G401 (cell line): ENCODE measurements at regions not wholly inside any gene's neighbourhood (a gene's known extent, or its start where the extent isn't known, plus 50 kb on each side); places are given as distances from the start of the nearest gene placed in this dataset.

Source experiments
- DNase-seq: peaks from one replicate; pipeline ENCODE4 v3.0.0-alpha.2; 2015; ENCODE audit warnings: low spot score
- in situ Hi-C: cut with HindIII; loops from 2 replicates; pipeline ENCODE4 v1.10.0; 2016; ENCODE audit warnings: low sequenced_read_pairs, mixed read lengths

DNA sequence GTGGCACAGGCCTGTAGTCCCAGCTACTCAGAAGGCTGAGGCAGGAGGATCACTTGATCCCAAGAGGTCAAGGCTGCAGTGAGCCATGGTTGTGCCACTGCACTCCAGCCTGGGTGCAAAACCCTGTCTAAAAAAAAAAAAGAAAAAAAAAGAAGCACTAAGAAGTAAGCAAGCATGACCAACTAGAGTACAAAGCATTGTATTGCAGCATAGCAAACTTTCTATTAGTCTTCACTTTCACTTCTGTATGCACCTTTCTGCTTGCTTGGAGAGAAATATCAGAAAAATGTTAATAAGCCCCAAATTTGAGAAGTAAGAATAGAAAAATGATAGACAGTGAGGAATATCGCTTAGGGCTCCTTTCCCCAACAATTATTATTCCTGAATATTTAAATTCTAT, 497.7 kb upstream of the WWC1 start:
- in situ Hi-C loops = no loop called here
- DNase-seq = no peak

DNA sequence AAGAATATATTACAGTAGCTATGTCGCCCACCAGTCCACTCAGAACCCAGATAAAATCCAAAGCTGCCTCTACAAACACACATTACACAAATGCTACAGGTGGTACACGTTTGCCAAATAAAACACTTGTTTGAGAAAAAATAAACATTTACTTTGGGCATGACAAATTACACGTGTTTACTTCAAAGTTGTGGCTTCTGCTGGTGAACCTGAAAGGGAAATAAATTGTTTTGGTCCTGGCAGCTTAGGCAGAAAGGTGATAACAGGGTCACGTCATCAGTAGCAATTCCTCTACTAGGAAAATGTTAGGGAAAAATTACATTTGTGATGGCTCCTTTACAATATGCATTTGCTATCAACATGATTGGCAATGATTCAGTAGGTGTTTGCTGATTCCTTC, 497.3 kb upstream of the WWC1 start:
- DNase-seq = no peak
- in situ Hi-C loops = no loop called here

DNA sequence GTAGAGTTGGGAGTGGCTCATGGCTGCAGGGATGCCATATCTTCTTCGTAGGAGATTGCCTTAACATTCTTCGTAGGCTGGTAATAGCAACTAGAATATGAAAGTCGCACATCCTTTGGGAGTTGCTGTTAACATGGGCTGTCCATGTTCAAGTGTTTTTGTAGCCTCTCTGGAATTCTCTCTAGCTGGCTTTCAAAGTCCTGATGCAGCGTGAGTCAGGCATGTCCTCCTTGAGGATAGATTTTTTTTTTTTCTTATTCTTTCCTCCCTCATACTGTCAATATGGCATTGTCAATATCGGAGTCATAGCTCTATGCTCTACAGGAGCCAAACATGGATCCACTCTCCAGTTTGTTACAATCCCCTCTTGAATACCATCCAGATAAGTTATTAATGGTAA, 494.8 kb upstream of the WWC1 start:
- in situ Hi-C loops = no loop called here
- no peak for DNase-seq

DNA sequence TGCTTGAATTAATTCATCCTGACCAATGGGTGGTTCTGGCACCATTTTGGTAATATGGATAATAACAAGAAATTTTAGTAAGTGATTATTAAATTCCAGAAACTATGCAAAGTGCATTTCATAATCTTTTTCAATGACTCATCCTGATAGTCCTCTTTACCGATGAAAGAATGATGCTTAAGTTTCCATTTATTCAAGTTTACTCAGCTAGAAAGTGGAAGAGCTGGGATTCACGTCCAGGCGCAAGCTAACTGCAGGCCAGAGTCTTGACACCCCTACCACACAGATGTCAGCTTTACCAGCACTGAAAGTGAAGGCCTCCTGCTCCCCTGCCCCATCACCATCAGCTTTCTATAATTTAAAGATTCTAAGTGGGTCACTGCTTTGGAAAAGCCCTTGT, 493.5 kb upstream of the WWC1 start:
- no peak for DNase-seq
- in situ Hi-C loops = no loop called here

DNA sequence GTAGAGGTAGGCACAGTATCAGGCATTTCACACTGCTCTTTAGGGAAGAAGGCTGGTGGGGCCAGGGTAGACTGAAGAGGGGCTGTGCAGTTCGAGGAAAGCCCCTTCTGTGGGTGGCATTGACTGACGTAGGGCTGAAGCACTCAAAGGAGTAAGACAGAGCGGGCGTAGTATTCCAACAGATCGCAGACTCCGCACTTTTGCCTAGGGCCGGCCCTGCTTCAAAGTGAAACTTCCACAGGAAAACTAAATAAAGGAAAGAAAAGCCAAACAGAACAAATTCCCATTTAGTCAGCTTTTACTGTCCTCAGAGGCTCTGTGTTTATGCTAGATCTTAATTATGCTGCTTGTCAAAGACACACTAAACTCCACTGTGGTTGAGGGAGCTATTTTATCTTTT, 493.0 kb upstream of the WWC1 start:
- no peak for DNase-seq
- in situ Hi-C loops = no loop called here

DNA sequence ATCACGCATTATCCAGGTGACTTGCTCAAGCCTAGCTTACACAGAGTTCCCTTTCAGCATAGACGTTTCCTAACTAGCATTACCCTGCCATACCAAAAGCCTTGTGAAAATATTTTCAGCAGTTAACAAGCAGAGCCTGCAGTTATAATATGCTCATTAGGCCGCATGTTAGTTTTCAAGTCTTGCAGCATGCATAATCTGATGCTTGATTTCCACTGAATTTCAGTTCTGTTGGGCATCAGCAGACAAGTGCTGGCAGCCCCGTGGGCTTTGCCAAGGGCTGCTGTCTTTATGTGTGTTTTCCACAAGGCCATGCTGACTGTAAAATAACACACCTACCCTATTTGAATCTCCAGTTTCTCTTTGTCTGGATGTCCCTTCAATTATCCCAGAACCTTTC, 491.0 kb upstream of the WWC1 start:
- DNase-seq = no peak
- in situ Hi-C loops = no loop called here

DNA sequence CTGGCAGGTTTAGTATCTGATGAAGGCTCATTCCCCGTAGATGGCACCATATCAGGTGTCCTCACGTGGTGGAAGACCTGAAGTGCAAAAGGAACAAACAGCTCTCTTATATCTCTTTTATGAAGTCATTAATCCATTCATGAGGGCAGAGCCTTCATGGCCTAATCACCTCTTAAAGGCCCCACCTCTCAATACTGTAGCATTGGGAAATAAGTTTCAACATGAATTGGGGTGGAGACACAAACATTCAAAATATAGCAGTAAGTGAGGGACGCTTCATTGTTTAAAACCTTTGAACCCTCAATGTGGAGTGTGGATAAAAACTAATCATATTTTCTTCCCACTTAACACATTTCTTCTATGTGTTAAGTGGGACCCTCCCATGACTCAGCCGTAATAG, 489.4 kb upstream of the WWC1 start:
- no peak for DNase-seq
- in situ Hi-C loops = no loop called here

DNA sequence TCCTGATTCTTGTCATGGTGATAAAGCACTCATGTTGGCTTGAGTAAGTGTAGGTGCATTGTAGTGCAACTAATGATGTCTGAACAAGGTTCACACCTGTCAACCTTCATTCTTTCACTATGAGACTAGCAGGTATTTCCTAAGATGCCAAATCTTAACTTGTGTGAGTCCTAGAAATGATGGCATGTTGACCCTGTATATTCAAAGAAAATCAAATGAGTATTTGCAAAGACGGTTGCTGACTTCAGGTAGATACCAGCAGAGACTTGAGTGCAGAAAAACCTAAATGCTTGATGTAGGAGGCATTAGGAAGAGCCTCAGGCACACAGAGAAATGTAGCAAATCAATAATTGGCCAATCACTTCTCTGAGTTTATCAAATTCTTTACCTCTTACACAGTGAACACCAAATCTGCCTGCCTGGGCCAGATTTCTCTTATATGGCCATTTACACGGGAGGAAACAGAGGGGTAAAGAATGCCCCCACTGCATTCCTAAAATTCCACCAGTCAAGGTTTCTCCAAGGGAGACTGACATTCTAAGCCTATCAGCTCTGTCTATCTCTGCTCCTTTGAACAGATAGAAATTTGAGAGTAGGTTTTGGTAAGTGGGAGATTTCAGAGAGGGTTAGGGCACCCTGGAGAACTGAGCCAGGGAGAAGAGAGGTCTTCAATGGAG, 488.6 kb upstream of the WWC1 start:
- in situ Hi-C loops = no loop called here
- no peak for DNase-seq

DNA sequence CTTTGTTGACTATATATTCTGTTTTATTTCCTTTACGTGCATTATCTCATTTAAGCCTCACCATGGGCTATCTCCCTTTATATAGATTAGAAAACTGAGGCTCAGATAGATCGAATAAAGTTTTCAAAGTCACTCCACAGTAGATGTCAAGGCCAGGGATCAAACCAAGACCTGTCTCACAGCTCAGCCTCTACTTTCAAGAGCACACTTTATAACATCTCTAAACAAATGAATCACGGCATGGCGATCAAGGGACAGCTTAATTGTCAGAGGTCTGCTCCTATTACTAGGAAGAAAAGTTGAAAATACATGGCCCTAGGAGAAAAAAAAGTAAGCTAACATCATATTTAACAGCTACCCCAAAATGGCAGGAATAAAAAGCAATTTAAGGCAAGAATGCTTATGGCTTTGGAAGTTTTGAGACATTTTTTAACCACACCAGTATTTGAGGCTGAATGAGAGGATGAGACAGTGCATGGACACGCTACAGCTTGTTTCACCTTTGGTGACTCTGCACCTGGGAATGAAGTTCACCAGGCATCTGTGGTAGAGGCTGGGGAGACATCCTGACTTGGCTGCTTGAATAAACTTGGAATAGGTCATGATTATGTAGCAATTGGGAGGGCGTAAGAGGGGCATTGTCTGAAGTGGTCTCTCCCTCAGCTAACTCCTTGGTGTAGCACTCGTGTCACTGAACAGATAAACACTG, 486.8 kb upstream of the WWC1 start:
- DNase-seq = no peak
- in situ Hi-C loops = no loop called here

DNA sequence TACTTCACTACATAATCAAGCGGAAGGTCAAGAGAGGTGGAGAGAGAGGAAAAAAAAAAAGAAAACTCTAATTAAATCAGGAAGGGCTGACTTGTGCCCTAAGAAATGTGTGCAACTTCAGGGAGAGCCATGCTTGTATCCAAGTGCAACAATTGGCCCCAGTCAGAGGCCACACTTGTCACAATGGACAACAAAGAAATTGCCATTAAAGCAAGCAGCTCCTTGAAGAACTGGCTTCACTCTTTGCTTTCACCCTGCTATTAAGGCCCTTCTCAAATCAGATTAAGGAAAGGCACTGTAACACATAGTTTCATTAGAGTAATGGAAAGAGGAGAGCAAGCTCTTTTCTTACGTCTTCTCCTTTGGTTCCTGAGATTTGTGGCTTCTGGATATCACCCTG, 480.9 kb upstream of the WWC1 start:
- in situ Hi-C loops = no loop called here

DNA sequence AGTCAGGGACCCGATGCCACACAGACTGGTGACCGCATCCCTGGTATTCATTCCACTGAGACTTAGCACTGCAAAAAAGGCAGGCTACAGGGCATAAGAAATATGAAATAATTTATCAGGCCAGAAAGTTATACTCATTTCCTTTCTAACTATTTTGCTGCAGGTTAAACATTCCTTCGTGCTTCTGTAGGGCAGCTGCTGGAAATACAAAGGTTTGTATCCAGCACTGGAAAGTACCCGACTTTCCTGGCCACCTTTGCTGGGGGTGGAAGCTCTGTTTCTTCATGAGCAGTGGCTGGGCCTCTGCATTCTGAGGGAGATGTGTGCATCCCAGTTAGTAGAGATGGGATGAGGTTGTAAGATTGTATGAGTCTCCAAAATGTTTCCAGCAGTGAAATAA, 478.6 kb upstream of the WWC1 start:
- in situ Hi-C loops = no loop called here
- no peak for DNase-seq

More for the DNA sequence above, 480.9 kb upstream of the WWC1 start:
- no peak for DNase-seq

DNA sequence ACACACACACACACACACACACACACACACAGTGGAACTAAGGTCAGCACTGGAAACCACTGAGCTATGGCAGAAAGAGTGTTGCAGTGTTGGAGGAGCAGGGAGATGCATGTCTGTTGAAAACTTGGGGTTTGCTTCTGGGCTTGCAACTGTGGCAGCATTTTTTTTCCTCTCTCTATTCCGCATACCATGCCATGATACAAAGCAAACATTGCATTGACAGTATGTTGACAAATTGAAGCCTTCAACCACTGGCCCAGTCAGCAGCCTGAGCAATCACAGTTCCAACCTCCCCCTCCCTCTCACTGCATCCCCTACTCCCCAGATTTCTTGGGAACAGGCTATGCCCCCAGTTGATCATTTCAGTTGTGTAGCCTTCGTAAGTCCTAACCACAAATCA, 478.1 kb upstream of the WWC1 start:
- in situ Hi-C loops = no loop called here

DNA sequence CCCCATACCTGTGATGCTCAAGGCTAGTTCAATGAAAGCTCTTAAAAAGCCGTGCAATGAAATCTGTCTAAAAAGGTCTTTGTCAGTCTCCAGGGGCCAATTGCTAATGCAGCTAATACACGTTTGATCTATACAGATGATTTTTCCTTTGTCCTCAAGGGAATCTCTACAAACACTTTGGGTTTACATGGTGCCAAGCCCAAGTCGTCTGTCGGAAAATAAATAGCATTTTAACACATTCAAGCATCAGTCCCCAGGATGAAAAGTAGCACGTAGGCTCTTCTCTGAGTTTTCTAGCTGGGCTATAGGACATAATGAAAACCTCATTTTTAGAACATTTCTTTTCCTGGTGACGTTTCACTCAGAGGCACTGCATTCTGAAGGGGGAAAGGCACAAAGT, 477.4 kb upstream of the WWC1 start:
- no peak for DNase-seq
- in situ Hi-C loops = no loop called here

More for the DNA sequence above, 478.1 kb upstream of the WWC1 start:
- no peak for DNase-seq

DNA sequence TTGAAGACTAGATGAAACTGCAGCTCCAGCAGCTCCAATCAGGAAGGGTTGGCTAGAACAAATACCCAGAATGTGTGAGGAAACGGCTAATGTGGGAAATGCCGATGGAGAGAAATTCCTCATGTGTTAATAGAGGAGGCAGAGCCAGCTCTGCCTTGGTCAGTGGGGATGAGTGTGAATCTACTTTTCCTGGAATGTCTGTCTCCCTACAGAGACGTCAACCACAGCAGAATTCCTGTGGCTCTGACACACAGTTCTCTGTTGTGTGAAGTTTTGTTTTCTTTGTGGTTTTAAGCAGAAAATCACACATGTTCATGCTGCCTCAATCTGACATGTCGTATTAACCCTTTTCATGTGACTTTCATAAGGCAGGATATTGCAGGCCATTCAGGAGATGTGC, 476.6 kb upstream of the WWC1 start:
- no peak for DNase-seq
- in situ Hi-C loops = no loop called here

DNA sequence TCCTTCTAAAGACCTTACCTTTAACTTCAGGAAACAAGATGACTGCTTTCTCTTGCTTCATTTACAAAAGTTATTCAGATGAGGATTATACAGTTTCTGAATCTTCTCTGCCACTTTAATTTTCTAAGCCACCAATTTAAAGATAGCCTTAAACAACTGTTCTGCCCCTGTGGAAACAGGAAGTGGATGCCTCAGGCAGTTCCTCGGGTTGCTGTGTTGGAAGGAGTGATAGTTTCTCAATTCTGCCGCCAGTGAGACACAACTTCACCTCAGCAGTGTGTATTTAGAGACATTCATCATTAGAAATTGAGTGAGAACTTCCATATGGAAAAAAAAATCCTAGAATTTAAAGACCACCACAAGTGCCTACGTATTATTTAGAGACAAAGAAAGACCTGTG, 475.1 kb upstream of the WWC1 start:
- DNase-seq = no peak
- in situ Hi-C loops = no loop called here

DNA sequence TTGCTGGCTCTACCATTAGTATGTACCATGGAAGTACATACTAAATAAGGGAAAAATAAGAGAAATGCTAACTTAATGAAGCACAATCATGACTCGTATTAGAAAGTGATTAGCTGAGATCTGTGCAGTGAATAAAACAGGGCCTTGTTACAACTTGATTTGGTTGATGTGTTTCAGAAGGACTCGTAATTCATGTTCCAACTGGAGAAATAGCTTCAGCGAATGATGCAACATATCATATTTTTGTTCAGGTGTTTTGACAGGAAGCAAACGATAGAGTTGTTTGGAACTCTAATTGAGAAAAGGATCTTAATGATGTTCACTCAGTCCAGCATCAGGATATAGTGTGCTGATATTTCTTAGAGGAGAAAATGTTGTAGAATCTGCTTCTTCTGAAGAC, 474.6 kb upstream of the WWC1 start:
- in situ Hi-C loops = no loop called here
- no peak for DNase-seq

DNA sequence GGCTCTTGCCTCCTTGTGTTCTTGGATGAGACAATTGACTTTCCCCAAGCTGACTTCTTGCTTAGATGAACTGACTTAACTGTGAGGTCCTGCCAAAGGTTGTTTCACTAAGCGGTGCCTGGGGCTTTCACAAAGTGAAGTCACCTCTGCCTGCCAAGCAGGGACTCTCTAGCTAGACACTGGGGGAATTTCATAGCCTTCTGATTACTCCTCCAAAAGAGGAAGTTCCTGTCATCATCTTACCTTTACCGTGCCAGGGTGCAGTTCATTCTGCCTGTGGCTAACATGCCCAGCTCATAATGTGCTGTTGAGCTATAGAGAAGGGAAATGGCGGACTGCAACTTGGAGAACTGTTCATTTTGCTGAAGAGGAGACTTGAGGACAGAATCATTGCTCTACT, 472.0 kb upstream of the WWC1 start:
- in situ Hi-C loops = no loop called here
- no peak for DNase-seq

DNA sequence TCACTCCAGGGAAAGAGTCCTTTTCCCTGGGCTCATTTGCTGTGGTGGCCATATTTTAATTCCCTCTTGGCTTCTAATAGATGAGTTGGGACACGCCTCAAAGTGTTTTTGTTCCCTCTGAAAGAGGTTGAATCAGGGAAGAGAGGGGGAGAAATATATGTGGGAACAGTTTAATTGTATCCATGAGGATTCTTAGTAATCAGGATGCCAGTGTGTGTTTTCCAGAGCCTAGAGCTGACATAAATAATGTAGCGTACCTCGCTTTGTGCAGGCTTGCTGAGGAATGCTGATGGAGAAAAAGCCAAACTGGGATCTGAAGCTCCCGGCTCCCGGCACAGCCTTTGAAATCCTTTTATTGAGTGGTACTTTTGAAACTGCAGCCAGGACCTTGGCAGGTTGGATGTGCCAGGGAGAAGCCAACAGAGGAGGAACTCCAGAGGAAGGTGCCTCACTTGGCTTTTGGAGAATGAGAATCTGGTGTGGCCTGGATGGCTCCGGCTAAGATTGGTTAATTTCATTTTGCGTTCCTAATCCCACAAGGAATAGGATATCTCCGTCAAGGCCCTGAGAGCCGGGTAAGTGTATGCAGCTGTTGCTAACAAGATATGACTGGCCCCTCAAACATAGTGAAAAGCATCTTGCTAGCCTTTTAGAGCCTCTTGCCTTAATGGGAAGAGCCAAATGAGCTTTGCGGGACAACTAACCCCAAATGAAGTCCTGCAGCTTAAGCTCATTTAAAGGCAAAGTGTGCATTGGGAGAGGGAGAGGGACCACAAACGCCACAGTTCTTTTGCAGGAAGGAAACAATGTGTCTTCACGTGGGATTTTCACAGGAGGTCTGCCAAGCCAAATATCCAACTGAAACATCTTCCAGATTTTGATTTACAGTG, 471.1 kb upstream of the WWC1 start:
- DNase-seq = no peak
- in situ Hi-C loops = no loop called here

DNA sequence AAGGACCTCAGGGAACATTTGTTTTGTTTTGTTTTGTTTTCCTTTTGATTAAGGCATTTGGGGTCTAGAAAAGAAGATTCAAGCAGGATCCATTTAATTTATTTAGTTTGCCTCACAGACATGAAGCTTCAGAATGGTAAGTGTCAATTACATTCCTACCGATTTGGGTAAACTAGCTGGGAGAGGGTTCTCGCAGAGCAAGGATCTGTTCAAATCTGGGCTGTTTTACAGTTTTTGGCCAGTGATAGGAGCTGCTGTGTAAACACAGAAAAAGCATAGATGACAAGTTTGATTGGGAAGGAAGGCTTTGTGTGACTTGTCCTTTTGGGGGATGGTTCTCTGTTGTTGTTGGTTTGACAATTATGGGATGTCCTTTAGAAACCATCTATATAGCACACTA, 470.3 kb upstream of the WWC1 start:
- in situ Hi-C loops = no loop called here

DNA sequence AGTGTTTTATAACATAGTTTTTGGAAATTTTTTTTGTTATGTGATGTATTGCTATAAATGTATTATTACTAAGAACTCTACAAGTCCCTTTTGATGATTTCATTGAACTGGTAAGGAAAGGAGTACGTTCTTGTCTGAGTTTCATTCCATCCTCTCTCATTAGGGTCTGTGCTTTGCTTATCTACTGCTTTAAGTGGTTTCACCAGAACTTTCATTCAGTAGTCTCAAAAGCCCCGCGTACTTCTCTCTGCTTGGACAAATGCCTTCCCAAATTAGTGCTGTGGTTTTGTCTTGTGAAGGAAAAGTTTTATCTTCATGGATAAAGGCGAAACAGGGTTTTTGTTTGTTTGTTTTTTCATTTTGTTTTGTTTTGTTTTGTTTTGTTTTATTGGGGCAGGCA, 469.8 kb upstream of the WWC1 start:
- in situ Hi-C loops = no loop called here
- no peak for DNase-seq

More for the DNA sequence above, 470.3 kb upstream of the WWC1 start:
- DNase-seq = peak; percentile 15
